Upper lobe of right lung (tissue), 1 donor: ENCODE measurements at regions not wholly inside any gene's neighbourhood (a gene's known extent, or its start where the extent isn't known, plus 50 kb on each side); places are given as distances from the start of the nearest gene placed in this dataset.

ENCODE experiments used
- ATAC-seq: fragments of 200-7000 bp; cut with Tn5 transposase; one replicate; pipeline ENCODE4 v1.9.1; 2020; ENCODE audit warnings: mild to moderate bottlenecking, moderate library complexity
- DNase-seq: peaks from one replicate; pipeline ENCODE4 v3.0.0-alpha.2; 2020
- H3K27ac ChIP-seq: fragments of 200-600 bp; one replicate; pipeline ENCODE4 v1.8.0; 2022
- H3K27me3 ChIP-seq: fragments of 200-600 bp; one replicate; pipeline ENCODE4 v1.8.0; 2022; ENCODE audit warnings: mild to moderate bottlenecking
- H3K36me3 ChIP-seq: fragments of 200-600 bp; one replicate; pipeline ENCODE4 v1.8.0; 2022
- H3K4me1 ChIP-seq: fragments of 200-600 bp; one replicate; pipeline ENCODE4 v1.8.0; 2022
- H3K4me3 ChIP-seq: fragments of 200-600 bp; one replicate; pipeline ENCODE4 v1.8.0; 2022; ENCODE audit warnings: mild to moderate bottlenecking
- H3K9me3 ChIP-seq: fragments of 200-600 bp; one replicate; pipeline ENCODE4 v1.8.0; 2022
- CTCF ChIP-seq: fragments of 200-600 bp; IDR thresholded peaks from one replicate; pipeline ENCODE4 v1.8.0; 2022; ENCODE audit warnings: antibody characterized with exemption
- intact Hi-C: fragments of 100-400 bp; cut with DNase I; formaldehyde crosslinking; loops from one replicate; pipeline ENCODE4 v1.11.0; 2022
- donor health status: DM: no; HTN: yes; CAD: no; lungs with severe emphysema.

GRCh38 chr5:93208141-93208751 lies 372.8 kb downstream of the NR2F1-AS1 start:
- Histone ChIP-seq H3K27me3 (no peaks in the 10 kb centered on the region), H3K9me3 (no peaks in the 10 kb centered on the region), H3K4me1 (peaks cover 5% of the 10 kb centered on the region), H3K4me3 (no peak overlapping the region), H3K36me3 (no peaks in the 10 kb centered on the region), H3K27ac (peak overlapping the region; percentile 17)
- TF ChIP-seq CTCF, result no peak
- ATAC-seq (no peak), DNase-seq (no peak)
- intact Hi-C loops, result no loop called here

- Histone ChIP-seq H3K27me3 (no peaks in the 10 kb centered on the region), H3K36me3 (no peaks in the 10 kb centered on the region), H3K4me3 (no peak overlapping the region), H3K9me3 (no peaks in the 10 kb centered on the region), H3K27ac (no peak overlapping the region), H3K4me1 (peaks cover 5% of the 10 kb centered on the region)
- TF ChIP-seq CTCF, result no peak
- intact Hi-C loops, result no loop called here
- no peak for DNase-seq
- ATAC-seq, result no peak
Observed at GRCh38 chr5:93206203-93206602, 374.8 kb downstream of the NR2F1-AS1 start.

GRCh38 chr5:93201061-93201460 lies 380.0 kb downstream of the NR2F1-AS1 start:
- intact Hi-C loops, result no loop called here
- Histone ChIP-seq H3K36me3 (no peaks in the 10 kb centered on the region), H3K27ac (no peak overlapping the region), H3K9me3 (no peaks in the 10 kb centered on the region), H3K4me3 (no peak overlapping the region), H3K27me3 (no peaks in the 10 kb centered on the region), H3K4me1 (no peaks in the 10 kb centered on the region)
- no peak for ATAC-seq
- TF ChIP-seq CTCF, result no peak
- DNase-seq, result no peak

GRCh38 chr5:93196986-93197385 lies 384.0 kb downstream of the NR2F1-AS1 start:
- TF ChIP-seq CTCF, result no peak
- H3K4me3 ChIP-seq, result no peak overlapping the region
- H3K36me3 ChIP-seq, result no peaks in the 10 kb centered on the region
- DNase-seq (no peak), ATAC-seq (no peak)
- H3K27me3 ChIP-seq, result no peaks in the 10 kb centered on the region
- no peaks in the 10 kb centered on the region for H3K4me1 ChIP-seq
- intact Hi-C loops, result no loop called here
- H3K27ac ChIP-seq, result no peak overlapping the region
- H3K9me3 ChIP-seq, result no peaks in the 10 kb centered on the region

GRCh38 chr5:93193431-93194347 lies 387.3 kb downstream of the NR2F1-AS1 start:
- Histone ChIP-seq H3K9me3 (no peaks in the 10 kb centered on the region), H3K4me3 (no peak overlapping the region), H3K36me3 (no peaks in the 10 kb centered on the region), H3K27me3 (no peaks in the 10 kb centered on the region), H3K27ac (no peak overlapping the region), H3K4me1 (no peaks in the 10 kb centered on the region)
- DNase-seq (no peak), ATAC-seq (no peak)
- no peak for TF ChIP-seq CTCF
- intact Hi-C loops, result no loop called here
